ENCODE measurements at regions not wholly inside any gene's neighbourhood (a gene's known extent, or its start where the extent isn't known, plus 50 kb on each side); places are given as distances from the start of the nearest gene placed in this dataset.

DNA sequence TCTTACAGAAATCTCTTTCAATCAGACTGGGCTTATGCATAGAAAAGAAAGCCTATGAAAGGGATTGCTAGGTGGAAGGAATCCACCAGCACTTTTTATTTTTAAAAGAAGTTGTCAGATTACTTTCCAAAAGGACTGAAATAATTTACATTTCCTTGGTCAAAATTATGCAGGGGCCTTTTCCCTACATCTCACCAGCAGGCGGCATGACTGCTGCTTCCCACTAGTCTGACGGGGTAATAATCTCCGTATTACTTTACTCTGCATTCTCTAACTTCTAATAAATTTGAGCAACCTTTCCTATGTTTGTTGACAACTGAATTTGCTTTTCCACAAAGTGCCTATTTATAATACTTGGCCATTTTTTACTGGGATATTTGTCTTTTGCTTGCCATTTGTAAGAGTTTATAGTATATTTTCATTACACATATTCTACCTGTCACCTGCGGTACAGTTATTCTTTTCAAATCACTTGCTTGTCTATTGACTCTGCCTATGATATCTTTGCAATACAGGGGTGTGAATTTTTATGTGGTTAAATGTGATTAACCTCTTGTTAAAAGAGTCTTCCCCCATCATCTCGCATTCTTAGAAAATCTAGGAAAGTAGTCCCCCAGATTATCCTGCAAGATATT is 51.9 kb upstream of the USP47 start:
- Histone ChIP-seq H3K9me3 (no peaks in the 10 kb centered on the region), H3K27me3 (ENCODE audit: insufficient read depth in 3 of 3, low read length in 2 of 3) (no peaks in the 10 kb centered on the region), H3K4me1 (peaks cover 5% of the 10 kb centered on the region), H3K4me3 (no peak overlapping the region), H3K27ac (no peak overlapping the region), H3K36me3 (ENCODE audit: insufficient read depth in 1 of 2, low read depth in 1 of 2) (no peaks in the 10 kb centered on the region)
- DNase-seq (no peak), ATAC-seq (no peak)
- 68 to 77% (median 72%) methylated on average over 5 of the region's 5 CpGs for WGBS, 3 donors
- intact Hi-C loops (cut with DNase I), result loop anchor here (5.0 to 10.0 kb wide), 10 partner anchors 88 to 995 kb away; partner anchors contain the start of gene GALNT18 (in 1 of the 2)
- TF ChIP-seq, protein P1, sequence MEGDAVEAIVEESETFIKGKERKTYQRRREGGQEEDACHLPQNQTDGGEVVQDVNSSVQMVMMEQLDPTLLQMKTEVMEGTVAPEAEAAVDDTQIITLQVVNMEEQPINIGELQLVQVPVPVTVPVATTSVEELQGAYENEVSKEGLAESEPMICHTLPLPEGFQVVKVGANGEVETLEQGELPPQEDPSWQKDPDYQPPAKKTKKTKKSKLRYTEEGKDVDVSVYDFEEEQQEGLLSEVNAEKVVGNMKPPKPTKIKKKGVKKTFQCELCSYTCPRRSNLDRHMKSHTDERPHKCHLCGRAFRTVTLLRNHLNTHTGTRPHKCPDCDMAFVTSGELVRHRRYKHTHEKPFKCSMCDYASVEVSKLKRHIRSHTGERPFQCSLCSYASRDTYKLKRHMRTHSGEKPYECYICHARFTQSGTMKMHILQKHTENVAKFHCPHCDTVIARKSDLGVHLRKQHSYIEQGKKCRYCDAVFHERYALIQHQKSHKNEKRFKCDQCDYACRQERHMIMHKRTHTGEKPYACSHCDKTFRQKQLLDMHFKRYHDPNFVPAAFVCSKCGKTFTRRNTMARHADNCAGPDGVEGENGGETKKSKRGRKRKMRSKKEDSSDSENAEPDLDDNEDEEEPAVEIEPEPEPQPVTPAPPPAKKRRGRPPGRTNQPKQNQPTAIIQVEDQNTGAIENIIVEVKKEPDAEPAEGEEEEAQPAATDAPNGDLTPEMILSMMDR (IDR thresholded peaks at IDR 0.05), result peak; percentile 48

DNA sequence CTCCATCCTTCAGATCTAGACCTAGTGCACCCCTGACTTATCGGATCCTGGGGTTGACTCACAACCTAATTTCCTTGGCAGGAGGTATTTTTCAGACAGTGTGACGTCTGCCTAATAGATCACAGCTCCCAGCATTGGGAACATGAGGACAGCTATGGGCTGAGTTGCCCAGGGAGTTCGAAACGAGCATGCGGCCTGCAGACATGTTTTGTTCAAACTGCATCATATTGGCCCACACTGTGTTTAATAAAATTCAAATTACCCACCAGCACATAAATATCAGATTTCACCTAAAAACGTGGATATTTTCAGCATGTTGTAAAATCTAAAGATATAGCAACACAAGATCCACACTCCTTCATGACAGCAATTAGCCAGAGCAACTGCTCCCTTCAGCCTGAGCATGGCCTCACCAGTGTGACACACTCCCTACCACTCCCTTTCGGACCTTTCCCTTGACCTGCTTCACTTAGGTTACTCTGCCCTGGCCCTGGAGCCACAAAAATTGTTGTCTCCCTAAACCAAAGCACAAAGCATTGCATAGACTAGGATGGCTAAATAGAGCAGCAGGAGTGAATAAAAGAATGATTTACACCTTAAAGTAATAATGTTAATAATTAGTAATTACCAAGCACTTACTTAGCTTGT is 53.6 kb upstream of the USP47 start:
- Histone ChIP-seq H3K9me3 (no peaks in the 10 kb centered on the region), H3K4me1 (peaks cover 5% of the 10 kb centered on the region), H3K27ac (no peak overlapping the region), H3K27me3 (ENCODE audit: insufficient read depth in 3 of 3, low read length in 2 of 3) (no peaks in the 10 kb centered on the region), H3K4me3 (no peak overlapping the region), H3K36me3 (ENCODE audit: insufficient read depth in 1 of 2, low read depth in 1 of 2) (no peaks in the 10 kb centered on the region)
- TF ChIP-seq, protein P1 (IDR thresholded peaks at IDR 0.05), result no peak
- WGBS, 3 donors, result 48 to 53% (median 49%) methylated on average over 7 of the region's 7 CpGs
- intact Hi-C loops (cut with DNase I), result loop anchor here (5.0 to 10.0 kb wide), 10 partner anchors 86 to 993 kb away; partner anchors contain the start of gene GALNT18 (in 1 of the 2)
- DNase-seq (no peak), ATAC-seq (peak in 3 of 4 donors; percentile 8 to 47 (median 39))

DNA sequence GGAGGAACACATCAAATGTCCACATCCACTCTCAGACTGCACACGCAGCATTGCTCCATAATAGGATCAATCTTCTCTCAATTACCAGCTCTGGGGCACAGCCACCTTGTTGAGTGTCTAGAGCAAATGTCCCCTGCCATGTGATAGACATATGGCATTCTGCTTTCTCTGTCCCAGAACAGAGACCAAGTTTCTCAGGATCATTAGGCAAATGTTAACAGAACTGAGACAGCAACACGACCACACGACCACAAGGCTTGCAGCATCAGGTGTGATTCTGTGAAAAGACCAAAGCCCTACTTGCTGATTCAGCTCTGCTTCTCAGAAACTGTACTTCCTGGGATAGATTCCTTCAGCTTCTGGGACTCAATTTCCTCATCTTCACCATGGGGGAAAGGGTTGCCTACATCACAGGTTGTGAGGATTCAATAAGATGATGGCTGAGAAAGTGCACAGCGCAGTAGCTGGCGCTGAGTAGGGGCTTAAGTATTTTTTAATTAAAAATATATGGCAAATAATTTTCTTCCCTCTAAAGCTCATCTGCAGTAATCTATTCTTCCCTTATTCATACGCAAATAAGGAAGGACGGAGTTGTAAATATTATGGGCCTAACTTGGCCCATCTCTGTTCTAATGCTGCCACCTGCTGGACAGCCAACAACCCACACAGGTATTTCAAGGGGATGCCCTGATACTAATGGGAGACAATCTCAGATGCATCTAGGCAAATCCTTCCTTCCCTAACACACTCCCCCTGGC is 54.3 kb upstream of the USP47 start:
- peaks cover 5% of the 10 kb centered on the region for H3K4me1 ChIP-seq
- no peak overlapping the region for H3K4me3 ChIP-seq
- H3K36me3 ChIP-seq (ENCODE audit: insufficient read depth in 1 of 2, low read depth in 1 of 2), result no peaks in the 10 kb centered on the region
- TF ChIP-seq, protein P1 (IDR thresholded peaks at IDR 0.05), result peak; percentile 94
- peak; percentile 88 to 96 (median 89) for ATAC-seq
- 67 to 78% (median 71%) methylated on average over 7 of the region's 7 CpGs for WGBS, 3 donors
- H3K9me3 ChIP-seq, result no peaks in the 10 kb centered on the region
- H3K27ac ChIP-seq, result no peak overlapping the region
- DNase-seq, result peak; percentile 65 to 84
- intact Hi-C loops (cut with DNase I), result loop anchor here (2.0 to 10.0 kb wide), 11 partner anchors 85 to 993 kb away; partner anchors contain the start of gene GALNT18 (in 1 of the 2)
- H3K27me3 ChIP-seq (ENCODE audit: insufficient read depth in 3 of 3, low read length in 2 of 3), result no peaks in the 10 kb centered on the region

DNA sequence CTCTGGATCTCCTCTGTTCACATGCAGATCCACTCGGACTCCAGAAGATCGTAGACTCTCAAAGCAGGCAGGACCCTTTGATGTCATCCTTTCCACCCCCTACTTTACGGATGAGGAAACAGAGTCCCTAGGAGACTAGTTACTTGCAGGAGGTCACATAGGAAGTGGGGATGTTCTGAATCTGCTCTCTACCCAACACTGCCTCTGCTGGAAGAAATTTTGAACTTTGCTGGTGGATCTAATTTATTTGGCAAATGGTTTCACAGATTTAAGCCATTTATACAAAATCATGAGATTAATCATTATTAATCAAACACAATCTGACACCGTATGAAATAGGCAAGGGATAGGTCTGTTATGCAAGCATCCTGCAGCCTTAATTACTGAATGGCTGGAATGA is 55.0 kb upstream of the USP47 start:
- H3K9me3 ChIP-seq, result no peaks in the 10 kb centered on the region
- H3K4me3 ChIP-seq, result no peak overlapping the region
- ATAC-seq, result peak in 3 of 4 donors; percentile 31 to 70 (median 45)
- no peak overlapping the region for H3K27ac ChIP-seq
- no peaks in the 10 kb centered on the region for H3K27me3 ChIP-seq (ENCODE audit: insufficient read depth in 3 of 3, low read length in 2 of 3)
- H3K36me3 ChIP-seq (ENCODE audit: insufficient read depth in 1 of 2, low read depth in 1 of 2), result no peaks in the 10 kb centered on the region
- H3K4me1 ChIP-seq, result peaks cover 5% of the 10 kb centered on the region
- TF ChIP-seq, protein P1 (IDR thresholded peaks at IDR 0.05), result peak; percentile 50
- intact Hi-C loops (cut with DNase I), result loop anchor here (2.0 to 10.0 kb wide), 11 partner anchors 84 to 992 kb away; partner anchors contain the start of gene GALNT18 (in 1 of the 2)
- DNase-seq, result no peak
- 74 to 81% (median 75%) methylated on average over 4 of the region's 4 CpGs for WGBS, 3 donors
